CD4-positive, alpha-beta T cell (primary cell): ENCODE measurements at regions not wholly inside any gene's neighbourhood (a gene's known extent, or its start where the extent isn't known, plus 50 kb on each side); places are given as distances from the start of the nearest gene placed in this dataset.

Source experiments
- ATAC-seq: fragments of 200-7000 bp; cut with Tn5 transposase; one replicate; pipeline ENCODE4 v1.10.0; 2022; ENCODE audit warnings: mild to moderate bottlenecking; ENCODE audit not compliant: poor library complexity
- CTCF ChIA-PET: fragments of 350-600 bp; sonication (Branson Sonifier 250); formaldehyde crosslinking; loops from one replicate; lab custom pipeline; 2021; ENCODE audit warnings: antibody characterized with exemption, inconsistent platforms; lab: Charles Lee
- POLR2A ChIA-PET: fragments of 350-600 bp; sonication (Branson Sonifier 250); formaldehyde crosslinking; loops from one replicate; lab custom pipeline; 2021; ENCODE audit warnings: antibody characterized with exemption, inconsistent platforms; lab: Charles Lee
- DNase-seq, 14 experiments: peaks; one replicate each; pipeline ENCODE4 v3.0.0-alpha.2; 2013 to 2020; ENCODE audit warnings: mixed read lengths in 2 of 14
- H3K27ac ChIP-seq, 2 donors: one replicate each; pipeline versions ENCODE4 v1.5.1 to v1.7.0; 2013; ENCODE audit warnings: low read length in 2 of 2, low read depth in 1 of 2, mild to moderate bottlenecking in 1 of 2
- H3K27me3 ChIP-seq, 2 experiments: 1 replicate in 1 of 2; 2 replicates in 1 of 2; pipeline versions ENCODE4 v1.6.1 to v1.7.0; 2013; ENCODE audit warnings: low read length in 2 of 2, control low read depth in 1 of 2, mild to moderate bottlenecking in 1 of 2, moderate library complexity in 1 of 2; ENCODE audit not compliant: insufficient read depth in 2 of 2, control insufficient read depth in 1 of 2
- H3K36me3 ChIP-seq: one replicate; pipeline ENCODE4 v1.6.1; 2013; ENCODE audit warnings: low read length, control low read depth; ENCODE audit not compliant: insufficient read depth
- H3K4me1 ChIP-seq: one replicate; pipeline ENCODE4 v1.6.1; 2013; ENCODE audit warnings: low read length, control low read depth; ENCODE audit not compliant: insufficient read depth
- H3K4me3 ChIP-seq: one replicate; pipeline ENCODE4 v1.5.1; 2013; ENCODE audit warnings: mild to moderate bottlenecking, low read length, moderate library complexity
- H3K9me3 ChIP-seq, 2 experiments: 1 replicate in 1 of 2; 2 replicates in 1 of 2; pipeline versions ENCODE4 v1.6.1 to v1.7.0; 2013; ENCODE audit warnings: low read length in 2 of 2, mild to moderate bottlenecking in 2 of 2, control low read depth in 1 of 2, moderate library complexity in 1 of 2; ENCODE audit not compliant: control insufficient read depth in 1 of 2, insufficient read depth in 1 of 2
- H3K27ac Mint-ChIP-seq: one replicate; pipeline ENCODE4 v1.8.0; 2020; ENCODE audit warnings: mixed read lengths
- H3K27me3 Mint-ChIP-seq: one replicate; pipeline ENCODE4 v1.8.0; 2021; ENCODE audit warnings: mixed read lengths
- H3K36me3 Mint-ChIP-seq: one replicate; pipeline ENCODE4 v1.8.0; 2021; ENCODE audit warnings: low read depth, mixed read lengths
- H3K4me1 Mint-ChIP-seq: one replicate; pipeline ENCODE4 v1.8.0; 2021; ENCODE audit warnings: low read depth, mixed read lengths
- H3K4me3 Mint-ChIP-seq: one replicate; pipeline ENCODE4 v1.8.0; 2020; ENCODE audit warnings: mild to moderate bottlenecking, mixed read lengths
- H3K9me3 Mint-ChIP-seq: one replicate; pipeline ENCODE4 v1.8.0; 2020; ENCODE audit warnings: mixed read lengths
- CTCF ChIP-seq: fragments of 200-600 bp; IDR thresholded peaks from one replicate; pipeline ENCODE4 v1.8.0; 2022; ENCODE audit warnings: antibody characterized with exemption, mild to moderate bottlenecking
- intact Hi-C, 2 experiments: fragments of 100-400 bp; cut with DNase I in 1 of 2; cut with micrococcal nuclease in 1 of 2; formaldehyde crosslinking; loops; one replicate each; pipeline versions ENCODE4 v1.15.1 to v1.9.0; 2023 to 2025; cut with DNase I, micrococcal nuclease

DNA sequence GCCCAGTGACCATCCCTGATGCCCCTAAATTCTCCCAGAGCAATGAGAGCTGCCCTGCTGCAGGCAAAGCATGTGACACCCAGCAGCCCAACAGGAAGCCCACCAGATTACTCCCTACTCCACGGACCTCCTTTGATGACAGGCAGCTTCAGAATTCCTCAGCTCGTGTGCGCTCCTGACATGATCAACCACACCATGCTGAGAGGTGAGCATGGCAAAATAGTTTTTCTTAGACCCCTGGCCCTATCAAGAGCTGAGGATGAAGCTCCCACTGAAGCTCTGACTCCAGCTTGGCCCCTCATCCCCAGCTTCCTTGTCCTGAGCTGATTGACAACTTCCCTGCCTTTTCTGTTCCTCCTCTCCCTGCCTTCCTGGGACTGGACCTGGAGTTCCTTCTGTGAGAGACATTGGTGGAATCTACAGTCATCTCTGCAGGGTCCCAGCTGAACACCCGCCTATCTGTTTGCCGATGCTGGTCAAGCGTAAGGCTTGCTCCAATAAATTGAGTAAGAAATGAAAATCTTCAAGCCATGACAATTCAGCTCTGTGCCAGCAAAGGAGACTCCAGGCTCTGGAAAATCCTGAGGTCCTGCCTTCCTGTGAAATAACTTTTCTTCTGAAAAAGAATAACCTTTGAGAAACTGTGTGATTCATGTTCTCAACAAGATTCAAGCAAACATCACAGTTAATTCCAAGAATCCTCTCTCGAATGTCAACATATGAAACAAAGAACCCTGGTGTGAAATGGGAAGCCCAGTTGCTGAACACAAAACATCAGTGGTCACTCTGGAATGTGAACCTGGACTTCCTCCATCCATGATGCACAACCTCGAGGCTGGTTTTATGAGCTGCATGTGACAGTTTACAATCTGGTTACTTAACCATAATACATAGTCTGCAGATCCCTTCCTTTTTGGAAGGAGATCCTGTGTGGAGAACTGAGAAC, 201.1 kb downstream of the SPP2 start:
- peaks cover 6% of the 10 kb centered on the region for H3K4me1 Mint-ChIP-seq
- no peak overlapping the region for H3K4me3 Mint-ChIP-seq
- Histone ChIP-seq H3K4me3 (no peak overlapping the region), H3K9me3 (peaks cover 0 to 4% of the 10 kb centered on the region in 2 experiments), H3K27me3 (no peaks in the 10 kb centered on the region), H3K36me3 (no peaks in the 10 kb centered on the region), H3K27ac (no peak overlapping the region), H3K4me1 (peaks cover 4% of the 10 kb centered on the region)
- ATAC-seq (no peak), DNase-seq (no peak)
- TF ChIP-seq CTCF, result no peak
- intact Hi-C loops, result no loop called here
- ChIA-PET CTCF (no interaction called here), POLR2A (interaction anchor here (0.7 kb wide), 1 partner anchor 17 kb away, joined by 3 read pairs; no protein-coding TSS in a partner anchor)
- no peak overlapping the region for H3K27ac Mint-ChIP-seq
- H3K36me3 Mint-ChIP-seq, result no peaks in the 10 kb centered on the region
- H3K27me3 Mint-ChIP-seq, result no peaks in the 10 kb centered on the region
- no peaks in the 10 kb centered on the region for H3K9me3 Mint-ChIP-seq

DNA sequence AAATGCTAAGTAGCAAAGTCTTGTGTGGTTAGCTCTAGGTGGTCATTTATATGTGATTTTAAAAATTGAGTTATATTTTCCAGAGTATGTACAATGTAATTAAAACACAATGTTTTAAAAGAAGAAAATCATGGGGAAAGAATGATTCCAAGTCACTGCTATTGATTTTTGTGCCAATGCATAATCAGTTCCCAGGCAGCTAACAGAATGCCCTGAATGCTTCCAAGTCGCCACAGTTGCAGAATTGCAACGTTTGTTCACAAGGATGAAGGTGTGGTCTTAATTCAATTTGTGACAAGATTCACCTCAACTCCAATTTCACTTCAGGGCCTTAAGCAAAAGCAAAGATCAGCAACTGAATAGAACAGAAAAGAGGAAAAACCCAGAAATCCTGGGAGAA, 200.4 kb downstream of the SPP2 start:
- Histone ChIP-seq H3K4me1 (peaks cover 4% of the 10 kb centered on the region), H3K27ac (no peak overlapping the region), H3K9me3 (peaks cover 0 to 4% of the 10 kb centered on the region in 2 experiments), H3K36me3 (no peaks in the 10 kb centered on the region), H3K4me3 (no peak overlapping the region), H3K27me3 (no peaks in the 10 kb centered on the region)
- no peaks in the 10 kb centered on the region for H3K9me3 Mint-ChIP-seq
- TF ChIP-seq CTCF, result no peak
- H3K27ac Mint-ChIP-seq, result no peak overlapping the region
- no peak overlapping the region for H3K4me3 Mint-ChIP-seq
- ChIA-PET POLR2A (no interaction called here), CTCF (no interaction called here)
- no peak for DNase-seq
- H3K36me3 Mint-ChIP-seq, result no peaks in the 10 kb centered on the region
- no peak for ATAC-seq
- intact Hi-C loops, result no loop called here
- peaks cover 6% of the 10 kb centered on the region for H3K4me1 Mint-ChIP-seq
- H3K27me3 Mint-ChIP-seq, result no peaks in the 10 kb centered on the region

DNA sequence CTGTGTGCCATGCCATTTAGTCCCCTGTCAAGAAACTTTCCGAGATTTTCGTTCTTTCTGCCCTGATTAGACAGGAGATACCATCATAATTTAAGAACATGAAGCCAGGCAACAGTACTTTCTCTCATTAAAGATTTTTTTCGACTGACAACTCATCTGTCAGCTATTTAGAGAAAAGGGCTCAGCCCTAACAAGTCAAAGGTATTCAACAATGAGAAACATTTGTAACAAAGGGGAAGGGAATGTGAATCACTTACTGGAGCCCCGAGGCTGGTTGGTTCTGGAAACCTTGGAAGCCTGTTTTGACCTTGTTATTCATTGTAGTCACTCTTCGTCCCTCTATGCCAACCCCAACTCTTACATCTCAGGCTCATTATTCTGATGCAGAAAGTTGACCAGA, 199.4 kb downstream of the SPP2 start:
- no peak for DNase-seq
- Histone ChIP-seq H3K4me3 (no peak overlapping the region), H3K27ac (no peak overlapping the region), H3K27me3 (no peaks in the 10 kb centered on the region), H3K36me3 (no peaks in the 10 kb centered on the region), H3K9me3 (peaks cover 0 to 4% of the 10 kb centered on the region in 2 experiments), H3K4me1 (peaks cover 4% of the 10 kb centered on the region)
- TF ChIP-seq CTCF, result no peak
- intact Hi-C loops, result no loop called here
- H3K27me3 Mint-ChIP-seq, result no peaks in the 10 kb centered on the region
- no peaks in the 10 kb centered on the region for H3K36me3 Mint-ChIP-seq
- peaks cover 3% of the 10 kb centered on the region for H3K4me1 Mint-ChIP-seq
- H3K4me3 Mint-ChIP-seq, result no peak overlapping the region
- H3K27ac Mint-ChIP-seq, result no peak overlapping the region
- POLR2A ChIA-PET, result no interaction called here
- H3K9me3 Mint-ChIP-seq, result no peaks in the 10 kb centered on the region
- ATAC-seq, result no peak
- CTCF ChIA-PET, result no interaction called here
